ENCODE measurements at regions not wholly inside any gene's neighbourhood (a gene's known extent, or its start where the extent isn't known, plus 50 kb on each side); places are given as distances from the start of the nearest gene placed in this dataset.
A peak's percentile ranks its signal among the peaks of the same experiment; 100 is the strongest.

GRCh38 chr5:58153255-58153654 is 306.6 kb downstream of the PLK2 start:
- Histone ChIP-seq H3K27me3 (ENCODE audit: control insufficient read depth, insufficient read depth, low read length) (no peaks in the 10 kb centered on the region), H3K9me3 (ENCODE audit: control insufficient read depth, insufficient read depth, low read depth, low read length) (no peaks in the 10 kb centered on the region; the same call in 1 of the 2 replicates), H3K36me3 (ENCODE audit: control insufficient read depth, insufficient read depth, low read length) (no peaks in the 10 kb centered on the region), H3K4me3 (ENCODE audit: low read depth in 2 of 2, low read length in 2 of 2) (no peak overlapping the region), H3K27ac (ENCODE audit: low read length) (no peak overlapping the region; the same call in 1 of the 2 replicates), H3K4me1 (ENCODE audit: control insufficient read depth, insufficient read depth, low read length) (peaks cover 2% of the 10 kb centered on the region; the same call in 1 of the 2 replicates)
- ChIA-PET POLR2A (interaction anchor here (0.6 kb wide), 1 partner anchor 166 kb away, joined by 5 read pairs; no protein-coding TSS in a partner anchor), CTCF (no interaction called here)
- no peak for TF ChIP-seq REST (IDR thresholded peaks at IDR 0.05; ENCODE audit: insufficient read depth in 1 of 2, low read depth in 2 of 2, low read length in 1 of 2)
- TF ChIP-seq TCF7L2 (IDR thresholded peaks at IDR 0.05; ENCODE audit: low read depth, low read length): no peak
- no peak for TF ChIP-seq SIN3A (IDR thresholded peaks at IDR 0.05; ENCODE audit: borderline replicate concordance, insufficient read depth, low read depth, low read length)
- no peak for TF ChIP-seq POLR2AphosphoS5 (IDR thresholded peaks at IDR 0.05; ENCODE audit: low read depth, low read length)
- DNase-seq (ENCODE audit: low read depth, low spot score) (no peak), ATAC-seq (no peak)
- intact Hi-C loops (cut with micrococcal nuclease; ENCODE audit: unreplicated experiment) (no loop called here), in situ Hi-C loops (cut with HindIII; ENCODE audit: low pct_unique_long_range_greater_than_20kb, low sequenced_read_pairs) (no loop called here)
- no TSS peak for BruUV-seq (replicated peaks)

DNA sequence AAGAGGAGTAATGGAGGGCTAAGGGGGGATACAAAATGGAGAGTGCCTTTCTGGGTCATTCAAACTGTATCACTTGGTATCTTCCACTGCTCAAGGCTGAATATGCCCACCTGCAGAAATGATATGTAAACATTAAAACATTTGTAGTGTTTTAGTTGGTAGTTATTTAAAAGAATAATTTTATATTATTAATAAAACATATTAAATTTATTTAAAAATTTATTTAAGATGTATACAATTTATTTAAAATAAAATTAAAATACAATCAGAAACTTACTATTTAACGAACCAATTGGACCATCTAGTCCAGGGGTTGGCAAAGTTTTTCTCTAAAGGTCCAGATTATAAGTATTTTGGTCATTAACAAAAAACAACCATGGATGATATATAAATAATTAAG is 308.5 kb downstream of the PLK2 start:
- H3K9me3 ChIP-seq (ENCODE audit: control insufficient read depth, insufficient read depth, low read depth, low read length): no peaks in the 10 kb centered on the region; the same call in 1 of the 2 replicates
- intact Hi-C loops (cut with micrococcal nuclease; ENCODE audit: unreplicated experiment): no loop called here
- in situ Hi-C loops (cut with HindIII; ENCODE audit: low pct_unique_long_range_greater_than_20kb, low sequenced_read_pairs): no loop called here
- no peaks in the 10 kb centered on the region for H3K36me3 ChIP-seq (ENCODE audit: control insufficient read depth, insufficient read depth, low read length)
- ATAC-seq (no peak), DNase-seq (ENCODE audit: low read depth, low spot score) (no peak)
- peak overlapping the region; percentile 44; the same call in 1 of the 2 replicates for H3K27ac ChIP-seq (ENCODE audit: low read length)
- POLR2A ChIA-PET: no interaction called here
- H3K27me3 ChIP-seq (ENCODE audit: control insufficient read depth, insufficient read depth, low read length): no peaks in the 10 kb centered on the region
- CTCF ChIA-PET: no interaction called here
- H3K4me3 ChIP-seq (ENCODE audit: low read depth in 2 of 2, low read length in 2 of 2): no peak overlapping the region
- no peaks in the 10 kb centered on the region for H3K4me1 ChIP-seq (ENCODE audit: control insufficient read depth, insufficient read depth, low read length)
- no TSS peak for BruUV-seq (replicated peaks)
- TF ChIP-seq SIN3A (IDR thresholded peaks at IDR 0.05; ENCODE audit: borderline replicate concordance, insufficient read depth, low read depth, low read length) (no peak), POLR2AphosphoS5 (IDR thresholded peaks at IDR 0.05; ENCODE audit: low read depth, low read length) (no peak), REST (IDR thresholded peaks at IDR 0.05; ENCODE audit: insufficient read depth in 1 of 2, low read depth in 2 of 2, low read length in 1 of 2) (no peak), TCF7L2 (IDR thresholded peaks at IDR 0.05; ENCODE audit: low read depth, low read length) (no peak)
- TF ChIP-seq, protein P1, sequence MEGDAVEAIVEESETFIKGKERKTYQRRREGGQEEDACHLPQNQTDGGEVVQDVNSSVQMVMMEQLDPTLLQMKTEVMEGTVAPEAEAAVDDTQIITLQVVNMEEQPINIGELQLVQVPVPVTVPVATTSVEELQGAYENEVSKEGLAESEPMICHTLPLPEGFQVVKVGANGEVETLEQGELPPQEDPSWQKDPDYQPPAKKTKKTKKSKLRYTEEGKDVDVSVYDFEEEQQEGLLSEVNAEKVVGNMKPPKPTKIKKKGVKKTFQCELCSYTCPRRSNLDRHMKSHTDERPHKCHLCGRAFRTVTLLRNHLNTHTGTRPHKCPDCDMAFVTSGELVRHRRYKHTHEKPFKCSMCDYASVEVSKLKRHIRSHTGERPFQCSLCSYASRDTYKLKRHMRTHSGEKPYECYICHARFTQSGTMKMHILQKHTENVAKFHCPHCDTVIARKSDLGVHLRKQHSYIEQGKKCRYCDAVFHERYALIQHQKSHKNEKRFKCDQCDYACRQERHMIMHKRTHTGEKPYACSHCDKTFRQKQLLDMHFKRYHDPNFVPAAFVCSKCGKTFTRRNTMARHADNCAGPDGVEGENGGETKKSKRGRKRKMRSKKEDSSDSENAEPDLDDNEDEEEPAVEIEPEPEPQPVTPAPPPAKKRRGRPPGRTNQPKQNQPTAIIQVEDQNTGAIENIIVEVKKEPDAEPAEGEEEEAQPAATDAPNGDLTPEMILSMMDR (IDR thresholded peaks at IDR 0.05): no peak

Data from Panc1 (cell line).